ENCODE measurements at regions not wholly inside any gene's neighbourhood (a gene's known extent, or its start where the extent isn't known, plus 50 kb on each side); places are given as distances from the start of the nearest gene placed in this dataset.
"Not testable (repeated sequence)": the region's sequence is repeated elsewhere in the genome, so short reads cannot be mapped to it uniquely, and the experiment has no call there.

DNA sequence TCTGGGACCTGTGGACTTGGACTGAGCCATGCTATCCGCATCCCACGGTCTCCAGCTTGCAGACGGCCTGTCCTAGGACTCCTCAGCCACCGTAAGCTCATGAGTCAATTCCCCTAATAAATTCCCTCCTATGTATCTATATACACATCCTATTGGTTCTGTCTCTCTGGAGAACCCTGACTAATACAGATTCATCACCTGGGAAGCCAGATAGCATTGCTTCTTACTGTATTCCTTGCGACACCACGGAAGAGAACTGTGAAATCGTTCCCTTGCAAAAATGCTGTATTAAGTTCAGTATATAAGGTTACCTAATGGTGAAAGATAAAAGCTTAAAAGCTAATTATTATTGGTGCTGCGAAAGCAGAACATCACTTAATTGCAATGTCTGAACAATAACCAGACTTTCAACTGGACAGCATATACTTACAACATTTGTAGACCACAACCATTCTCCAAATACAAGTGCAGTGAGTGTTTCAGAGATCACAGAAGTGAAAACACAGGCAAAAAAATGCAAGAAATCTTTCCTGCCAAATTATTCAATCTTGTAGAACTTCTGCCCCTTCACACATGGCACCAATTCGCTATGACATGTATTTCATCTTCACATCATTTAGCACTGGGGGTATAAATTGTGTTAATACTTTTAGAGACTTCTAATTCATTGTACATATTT, 352.9 kb downstream of the TXNL1 start:
- no peak for DNase-seq (ENCODE audit: low read depth in 4 of 4, low spot score in 3 of 4)

DNA sequence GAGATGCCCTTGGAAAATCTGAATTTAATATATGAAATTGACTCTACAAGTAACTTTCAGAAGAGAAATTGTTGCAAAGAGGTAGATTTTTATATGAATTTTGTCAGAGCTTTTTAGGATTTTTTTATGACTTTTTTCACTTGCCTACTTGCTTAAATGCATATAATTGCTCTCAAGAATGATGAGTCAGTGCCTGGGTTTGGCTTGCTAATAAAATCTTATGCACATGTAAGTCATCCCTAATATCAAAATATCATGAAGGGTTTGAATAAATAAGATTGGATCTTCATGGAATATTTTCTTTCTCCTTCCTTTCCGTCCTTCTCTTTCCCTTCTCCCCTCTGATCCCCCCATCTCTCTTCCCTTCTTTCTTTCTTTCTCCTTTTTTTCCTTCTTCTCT, 354.1 kb downstream of the TXNL1 start:
- no peak for DNase-seq (ENCODE audit: low read depth in 4 of 4, low spot score in 3 of 4)

DNA sequence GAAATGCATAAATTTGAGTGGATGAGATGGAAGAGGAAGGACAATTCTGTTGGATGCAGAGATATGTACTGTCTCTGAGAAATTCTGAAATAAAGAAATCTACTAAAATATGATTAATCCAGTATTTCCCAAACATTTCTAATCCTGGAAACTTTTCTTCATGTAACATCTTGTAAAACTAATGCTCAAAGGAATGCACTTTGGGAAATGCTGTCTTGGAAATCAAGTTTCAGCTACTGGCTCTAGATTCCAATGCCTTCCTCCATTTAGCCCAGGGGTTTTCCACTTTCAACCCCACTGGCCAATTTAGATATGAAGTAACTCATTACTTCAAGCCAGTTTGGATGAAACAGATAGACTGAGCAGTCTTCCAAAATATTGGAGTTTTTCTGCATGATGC, 355.1 kb downstream of the TXNL1 start:
- DNase-seq (ENCODE audit: low read depth in 4 of 4, low spot score in 3 of 4) = no peak

DNA sequence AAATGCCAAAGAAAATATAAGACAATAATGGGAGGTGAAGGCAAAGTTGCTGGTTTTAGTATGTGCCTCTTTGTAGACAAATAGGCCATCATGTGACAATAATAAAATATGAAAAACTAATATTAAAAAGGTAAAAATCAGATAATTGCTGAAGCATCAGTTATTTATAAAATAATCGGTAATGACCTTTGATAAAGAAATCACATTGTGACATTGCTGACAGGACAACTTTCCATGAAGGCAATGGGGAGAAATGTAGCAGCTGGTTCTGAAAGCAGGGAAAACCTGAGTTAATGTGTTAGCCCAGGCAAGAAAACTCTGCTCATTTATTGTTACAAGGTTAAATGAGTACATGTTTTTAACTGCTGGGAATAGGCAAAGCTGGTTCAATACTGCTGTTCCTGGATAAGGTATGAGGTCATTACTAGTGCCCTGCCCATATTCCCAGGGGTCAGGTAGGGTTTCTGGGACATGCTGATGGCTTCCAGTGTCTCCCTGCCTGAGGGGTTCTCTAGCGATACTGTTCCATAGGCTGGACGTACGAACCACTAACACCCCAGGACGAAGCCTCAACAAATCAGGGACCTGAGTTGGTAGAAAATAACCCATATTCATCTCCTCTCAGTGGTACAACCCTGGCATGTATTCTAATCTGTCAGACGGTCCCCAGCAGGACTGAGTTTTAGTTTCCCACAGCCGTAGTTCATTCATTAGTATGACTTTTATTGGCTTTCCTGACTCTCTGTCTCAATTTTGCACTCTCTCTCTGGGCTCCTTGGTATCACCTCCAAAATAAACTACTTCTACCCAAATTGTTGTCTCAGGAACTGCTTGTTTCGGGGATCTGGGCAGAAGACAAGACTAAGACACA, 355.9 kb downstream of the TXNL1 start:
- no peak for DNase-seq (ENCODE audit: low read depth in 4 of 4, low spot score in 3 of 4)

DNA sequence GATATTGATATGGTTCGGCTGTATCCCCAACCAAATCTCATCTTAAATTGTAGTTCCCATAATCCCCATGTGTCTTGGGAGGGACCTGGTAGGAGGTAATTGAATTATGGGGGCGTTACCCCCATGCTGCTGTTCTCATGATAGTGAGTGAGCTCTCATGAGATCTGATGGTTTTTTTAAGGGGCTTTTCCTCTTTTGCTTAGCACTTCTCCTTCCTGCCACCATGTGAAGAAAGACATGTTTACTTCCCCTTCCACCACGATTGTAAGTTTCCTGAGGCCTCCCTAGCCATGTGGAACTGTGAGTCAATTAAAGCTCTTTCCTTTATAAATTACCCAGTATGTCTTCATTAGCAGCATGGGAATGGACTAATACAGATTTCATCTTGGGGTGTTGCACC, 358.6 kb downstream of the TXNL1 start:
- not testable (repeated sequence) for DNase-seq (ENCODE audit: low read depth in 4 of 4, low spot score in 3 of 4)

DNA sequence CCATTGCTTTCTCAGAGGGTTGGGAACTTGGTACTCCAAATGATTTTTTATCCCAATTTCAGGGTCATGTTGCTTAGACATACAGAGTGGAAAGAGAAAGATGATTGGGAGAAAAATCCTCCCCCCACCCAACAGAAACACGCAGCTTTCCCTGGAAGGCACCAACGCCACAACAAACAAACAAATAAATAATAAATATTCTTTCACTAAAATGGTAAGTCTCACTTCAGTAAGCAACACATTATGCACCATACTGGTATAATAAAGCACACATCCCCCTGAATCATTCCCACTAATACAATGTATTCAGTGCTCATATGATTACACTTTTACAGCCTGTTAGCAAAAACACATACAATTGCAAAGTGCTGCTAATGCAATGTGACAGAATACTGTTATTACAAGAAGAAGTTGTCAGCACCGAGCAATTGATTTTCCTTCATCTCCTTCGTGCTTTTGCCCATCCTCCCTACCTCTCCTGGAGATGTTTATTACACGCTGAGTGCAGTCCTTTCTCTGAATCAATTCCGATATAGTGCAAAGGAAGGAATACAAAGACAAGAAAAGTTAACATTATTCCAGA, 359.9 kb downstream of the TXNL1 start:
- DNase-seq (ENCODE audit: low read depth in 4 of 4, low spot score in 3 of 4) = no peak

DNA sequence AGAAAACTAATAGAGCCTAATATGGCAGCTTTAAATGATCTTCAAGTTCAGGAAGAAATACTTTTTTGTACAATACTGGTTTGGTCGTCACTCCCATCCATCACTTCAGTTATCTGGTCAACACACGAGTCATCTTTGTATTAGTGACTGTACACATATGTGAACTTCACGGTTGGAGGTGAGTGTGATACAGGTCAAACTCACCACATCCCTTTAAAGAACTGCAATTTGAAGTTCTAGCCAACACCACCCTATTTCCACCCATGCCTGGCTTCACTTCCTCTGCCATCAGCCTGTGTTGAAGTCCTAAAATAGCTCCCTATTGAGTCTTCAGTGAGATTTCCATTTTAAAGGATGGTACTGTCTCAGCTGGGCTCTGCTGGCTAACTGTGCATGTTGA, 361.9 kb downstream of the TXNL1 start:
- no peak for DNase-seq (ENCODE audit: low read depth in 4 of 4, low spot score in 3 of 4)

DNA sequence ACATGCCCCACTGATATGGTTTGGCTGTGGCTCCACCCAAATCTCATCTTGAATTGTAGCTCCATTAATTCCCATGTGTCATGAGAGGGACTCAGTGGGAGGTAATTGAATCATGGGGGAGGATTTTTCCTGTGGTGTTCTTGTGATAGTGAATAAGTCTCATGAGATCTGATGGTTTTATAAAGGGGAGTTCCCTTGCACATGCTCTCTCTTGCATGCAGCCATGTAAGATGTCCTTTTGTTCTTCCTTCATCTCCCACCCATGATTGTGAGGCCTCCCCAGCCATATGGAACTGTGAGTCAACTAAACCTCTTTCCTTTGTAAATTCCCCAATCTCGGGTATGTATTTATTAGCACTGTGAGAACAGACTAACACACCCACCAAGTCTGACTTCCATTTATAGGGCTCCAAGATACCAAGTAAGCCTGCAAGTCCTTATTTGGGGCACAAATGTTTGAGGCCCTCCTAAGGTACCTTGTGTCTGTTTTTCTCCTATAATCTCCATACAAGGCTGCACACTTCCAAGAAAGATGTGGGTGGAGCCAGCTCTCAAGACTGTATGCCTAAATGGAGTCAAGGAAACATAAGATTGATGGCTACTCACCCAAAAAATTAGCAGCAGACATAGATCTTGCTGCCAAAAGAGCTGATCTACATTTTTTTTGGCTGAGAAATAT, 364.7 kb downstream of the TXNL1 start:
- no peak for DNase-seq (ENCODE audit: low read depth in 4 of 4, low spot score in 3 of 4)

DNA sequence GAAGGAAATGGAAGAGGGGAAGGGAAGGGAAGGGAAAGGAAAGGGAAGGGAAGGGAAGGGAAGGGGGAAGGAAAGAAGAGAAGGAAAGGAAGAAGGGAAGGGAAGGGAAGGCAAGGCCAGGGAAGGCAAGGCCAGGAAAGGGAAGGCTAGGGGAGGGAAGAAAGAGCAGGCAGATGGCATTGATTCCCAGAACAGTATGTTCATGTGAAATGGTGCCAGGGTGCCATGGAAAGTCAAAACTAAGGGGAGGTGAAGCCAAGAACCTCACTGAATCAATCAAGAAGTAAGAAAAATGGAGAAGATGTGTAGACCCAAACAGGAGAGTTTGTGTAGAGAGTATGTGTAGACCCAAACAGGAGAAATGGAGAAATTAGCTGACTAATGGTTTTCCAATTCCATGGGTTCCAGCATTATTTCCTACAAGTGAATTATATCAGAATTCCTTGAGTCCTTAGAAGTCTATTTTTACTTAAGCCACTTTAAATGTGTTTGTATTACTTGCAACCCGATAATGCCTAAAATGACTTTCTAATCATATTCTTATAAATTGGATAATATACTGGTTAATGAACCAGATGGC, 367.6 kb downstream of the TXNL1 start:
- DNase-seq (ENCODE audit: low read depth in 4 of 4, low spot score in 3 of 4) = no peak

DNA sequence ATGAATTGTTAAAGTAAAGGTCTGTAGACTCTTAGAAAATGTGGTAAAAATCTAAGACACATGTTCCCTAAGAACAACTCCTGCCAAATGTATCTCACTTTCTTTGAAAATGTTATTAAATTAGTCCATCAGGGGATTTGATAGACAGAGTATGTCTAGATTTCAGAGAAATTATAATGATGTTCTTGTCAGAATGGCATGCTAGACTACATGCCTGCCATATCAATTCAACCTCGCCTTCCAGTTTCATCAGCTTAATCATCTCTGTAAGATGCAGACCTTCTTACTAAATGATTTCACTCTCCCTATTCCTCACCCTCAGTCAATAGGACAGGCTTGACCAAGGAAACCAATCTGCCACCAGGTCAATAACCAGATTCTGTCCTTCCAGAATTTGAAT, 368.4 kb downstream of the TXNL1 start:
- DNase-seq (ENCODE audit: low read depth in 4 of 4, low spot score in 3 of 4) = no peak

DNA sequence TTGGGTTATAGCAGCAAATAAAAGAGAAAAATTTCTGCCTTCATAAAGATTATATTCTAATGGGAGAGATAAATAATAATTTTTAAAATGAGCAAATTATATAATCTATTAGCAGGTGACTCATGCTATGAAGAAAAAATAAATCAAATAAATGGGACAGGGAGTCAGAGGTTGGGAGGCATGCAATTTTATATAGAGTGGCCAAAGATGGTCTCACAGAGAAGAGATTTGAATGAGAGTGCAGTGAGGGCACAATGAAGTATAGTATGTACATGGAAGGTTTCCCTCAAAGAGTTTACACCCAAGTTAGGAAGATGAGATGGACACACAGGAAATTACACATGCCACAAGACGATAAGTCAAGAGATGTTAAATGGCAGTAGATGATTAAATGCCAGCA, 369.4 kb downstream of the TXNL1 start:
- DNase-seq (ENCODE audit: low read depth in 4 of 4, low spot score in 3 of 4) = no peak

DNA sequence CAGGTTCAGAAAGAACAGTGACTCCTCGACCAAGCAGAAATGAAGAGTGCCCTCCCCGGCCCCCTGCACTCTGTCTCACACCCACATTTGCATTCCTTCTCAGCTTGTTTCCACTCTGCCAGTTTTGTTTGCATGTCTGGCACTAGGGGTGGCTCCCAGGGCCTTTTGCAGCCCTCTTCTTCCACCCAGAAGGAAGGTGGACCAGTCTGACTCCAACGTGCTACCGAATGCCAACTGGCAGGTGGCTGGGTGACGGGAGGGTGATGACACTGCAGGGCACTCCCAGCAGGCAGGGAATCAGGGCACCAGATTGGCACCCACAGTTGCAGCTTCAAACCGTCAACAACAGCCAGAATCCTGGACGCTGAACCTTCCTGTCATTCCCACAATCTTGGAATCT, 371.1 kb downstream of the TXNL1 start:
- no peak for DNase-seq (ENCODE audit: low read depth in 4 of 4, low spot score in 3 of 4)

DNA sequence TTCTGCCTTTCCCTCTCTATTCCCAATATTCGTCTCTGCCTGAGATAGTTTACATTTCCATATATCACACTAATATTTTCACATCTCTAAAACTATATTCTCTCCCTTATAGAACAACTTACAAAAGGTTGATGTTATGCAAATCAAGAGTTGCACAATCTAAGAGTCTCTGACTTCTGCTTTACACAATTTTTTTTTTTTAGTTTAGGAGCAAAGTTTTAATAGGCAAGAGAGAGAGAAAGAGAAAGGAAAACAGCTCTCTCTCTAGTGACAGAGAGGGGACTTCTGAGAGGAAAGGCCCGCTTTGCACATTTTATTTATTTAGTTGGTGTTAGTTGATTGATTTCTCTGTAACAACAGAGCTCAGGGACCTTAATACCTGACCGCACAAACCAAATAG, 380.2 kb downstream of the TXNL1 start:
- no peak for DNase-seq (ENCODE audit: low read depth in 4 of 4, low spot score in 3 of 4)

DNA sequence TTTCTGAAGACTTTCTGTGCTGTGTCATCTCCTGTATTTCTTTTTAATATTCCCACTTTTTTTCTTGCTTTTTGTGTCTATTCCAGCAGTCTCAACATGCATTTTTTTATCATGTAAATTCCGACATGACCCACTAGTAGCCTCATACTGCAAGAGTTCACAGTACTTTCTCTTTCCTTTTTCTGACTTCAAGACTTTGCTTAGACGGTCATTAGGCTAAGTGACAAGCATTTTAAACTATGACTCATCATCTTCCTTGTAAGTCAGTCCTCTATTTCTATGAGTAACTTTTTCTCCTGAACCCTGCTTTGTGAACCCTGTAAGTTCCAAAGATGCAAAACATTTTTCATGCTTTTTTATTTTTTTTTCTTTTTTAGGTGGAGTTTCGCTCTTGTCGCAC, 381.2 kb downstream of the TXNL1 start:
- no peak for DNase-seq (ENCODE audit: low read depth in 4 of 4, low spot score in 3 of 4)

DNA sequence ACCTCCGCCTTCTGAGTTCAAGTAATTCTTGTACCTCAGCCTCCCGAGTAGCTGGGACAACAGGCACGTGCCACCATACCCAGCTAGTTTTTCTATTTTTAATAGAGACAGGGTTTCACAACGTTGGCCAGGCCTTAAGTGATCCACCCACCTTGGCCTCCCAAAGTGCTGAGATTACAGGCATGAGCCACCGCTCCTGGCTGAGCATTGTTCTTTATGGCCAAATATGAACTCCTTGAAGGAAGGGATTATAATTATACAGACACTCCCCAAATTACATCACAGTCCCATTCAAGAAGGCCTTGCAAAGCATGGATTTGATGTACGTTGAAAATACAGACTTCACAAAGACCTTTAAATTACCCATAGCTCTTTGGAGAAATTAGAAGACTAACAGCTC, 381.7 kb downstream of the TXNL1 start:
- DNase-seq (ENCODE audit: low read depth in 4 of 4, low spot score in 3 of 4) = no peak

DNA sequence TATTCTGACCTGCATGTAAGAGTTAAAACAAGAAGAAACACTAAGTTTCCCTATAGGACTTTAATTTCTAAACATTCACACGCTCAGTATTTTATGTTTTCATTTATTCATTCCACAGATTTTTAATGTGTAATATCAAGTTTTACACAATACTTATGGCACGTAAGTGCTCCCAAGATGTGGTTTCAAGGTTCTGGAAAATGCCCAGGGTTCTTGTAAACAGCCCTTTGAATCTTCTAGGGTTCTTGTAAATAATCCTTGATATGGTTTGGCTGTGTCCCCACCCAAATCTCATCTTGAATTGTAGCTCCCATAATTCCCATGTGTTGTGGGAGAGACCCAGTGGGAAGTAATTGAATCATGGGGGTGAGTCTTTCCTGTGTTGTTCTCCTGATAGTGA, 383.0 kb downstream of the TXNL1 start:
- DNase-seq (ENCODE audit: low read depth in 4 of 4, low spot score in 3 of 4) = no peak

DNA sequence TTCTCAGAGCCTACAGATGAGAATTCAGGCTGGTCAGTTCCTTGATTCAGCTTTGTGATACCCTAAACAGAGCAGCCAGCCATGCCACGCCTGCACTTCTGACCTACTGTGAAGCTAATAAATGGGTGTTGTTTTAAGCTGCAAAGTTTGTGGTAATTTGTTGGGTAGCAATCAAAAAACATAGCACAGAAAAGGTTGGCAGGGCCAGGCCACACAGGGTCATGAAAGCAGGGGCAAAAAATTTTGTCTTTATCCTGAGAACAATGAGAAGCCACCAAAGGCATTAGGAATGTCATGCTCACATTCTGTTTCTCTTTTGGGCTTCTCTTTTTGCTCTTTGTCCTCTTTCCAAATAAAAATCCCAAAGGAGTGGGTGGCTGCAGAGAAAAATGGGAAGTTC, 385.9 kb downstream of the TXNL1 start:
- DNase-seq (ENCODE audit: low read depth in 4 of 4, low spot score in 3 of 4) = no peak

DNA sequence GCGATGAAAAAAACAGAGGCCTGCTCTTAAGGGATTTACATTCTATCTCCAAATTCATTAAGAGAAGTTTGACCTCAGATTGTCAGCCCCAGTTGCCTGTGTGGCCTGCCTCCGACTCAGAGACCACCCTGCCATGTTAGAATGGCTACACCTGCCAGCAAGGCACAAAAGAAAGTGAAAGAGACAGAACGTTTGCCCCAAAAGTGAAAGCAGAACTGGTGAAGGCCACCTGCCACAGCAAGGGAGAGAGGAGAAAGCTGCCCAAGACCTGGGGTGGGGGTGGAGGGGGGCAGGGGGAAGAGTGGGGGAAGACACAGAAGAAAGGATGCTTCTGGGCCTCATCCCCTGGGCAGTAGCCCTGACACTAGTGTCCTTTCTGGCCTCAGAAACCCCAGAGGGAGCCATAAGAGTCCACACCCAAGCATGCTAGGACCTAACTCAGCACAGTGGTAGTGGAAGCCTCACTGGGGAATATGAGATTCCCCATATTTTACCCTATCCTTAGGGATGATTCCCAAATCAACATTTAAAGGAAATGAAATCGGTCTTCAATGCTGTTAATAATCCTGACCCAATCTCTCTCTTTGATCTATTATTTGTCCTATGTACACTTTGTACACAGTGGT, 389.7 kb downstream of the TXNL1 start:
- no peak for DNase-seq (ENCODE audit: low read depth in 4 of 4, low spot score in 3 of 4)

DNA sequence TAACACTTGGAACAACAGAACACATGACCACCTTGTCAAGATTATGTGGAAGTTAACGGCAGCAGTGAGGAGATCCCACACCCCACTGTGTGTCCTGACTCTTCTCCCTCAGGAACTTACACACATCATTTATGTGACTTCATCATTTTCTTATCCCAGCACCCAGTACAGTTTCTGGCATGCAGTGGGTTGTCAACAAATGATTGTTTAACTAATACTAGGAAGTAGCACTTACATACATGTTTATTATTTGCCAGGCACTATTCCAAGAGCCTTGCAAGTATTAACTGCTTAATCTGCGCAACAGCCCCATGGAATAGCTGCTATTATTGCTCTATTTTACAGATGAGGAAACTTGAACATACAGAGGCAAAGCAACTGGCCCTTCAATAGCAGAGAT, 391.5 kb downstream of the TXNL1 start:
- DNase-seq (ENCODE audit: low read depth in 4 of 4, low spot score in 3 of 4) = no peak

DNA sequence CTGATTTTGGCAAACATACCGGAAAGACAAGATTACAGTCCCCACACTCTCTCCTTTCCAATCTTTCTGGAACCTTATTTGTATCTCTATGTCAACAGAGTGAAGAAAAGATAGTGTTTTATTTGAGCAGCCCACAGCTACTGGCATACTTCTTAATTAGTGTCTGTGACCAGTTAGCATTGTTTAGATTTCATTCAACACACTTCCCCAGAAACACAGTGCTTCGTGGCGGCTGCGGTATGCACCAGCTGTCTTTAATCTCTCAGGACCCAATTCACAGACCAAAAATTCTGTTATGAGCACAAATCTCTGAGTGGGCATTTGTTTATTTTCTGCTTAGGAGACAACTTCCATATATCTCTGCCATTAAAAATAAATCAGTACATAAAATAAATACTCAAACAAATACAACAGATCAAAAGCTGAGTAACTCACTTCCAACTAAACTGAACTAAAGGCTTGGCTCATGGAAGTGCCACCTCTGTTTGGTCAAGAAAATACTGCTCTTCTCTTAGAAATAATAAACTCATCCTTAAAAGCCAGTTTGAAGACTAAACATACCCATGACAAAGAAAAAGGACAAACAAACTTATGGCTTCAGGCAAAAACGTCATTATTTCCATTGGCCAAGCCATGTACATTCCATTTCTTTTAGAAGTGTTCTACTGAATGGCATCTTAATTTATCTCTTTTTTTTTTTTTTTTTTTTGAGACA, 392.4 kb downstream of the TXNL1 start:
- DNase-seq (ENCODE audit: low read depth in 4 of 4, low spot score in 3 of 4) = no peak

Data from left renal pelvis (tissue), 4 donors.